HG03520 (cell line): ENCODE measurements at regions not wholly inside any gene's neighbourhood (a gene's known extent, or its start where the extent isn't known, plus 50 kb on each side); places are given as distances from the start of the nearest gene placed in this dataset.

Source experiments
- ATAC-seq: cut with Tn5 transposase; IDR thresholded peaks from one replicate; pipeline ENCODE4 v1.9.1; 2021; ENCODE audit warnings: mild to moderate bottlenecking, moderate library complexity; ENCODE audit not compliant: unreplicated experiment

DNA sequence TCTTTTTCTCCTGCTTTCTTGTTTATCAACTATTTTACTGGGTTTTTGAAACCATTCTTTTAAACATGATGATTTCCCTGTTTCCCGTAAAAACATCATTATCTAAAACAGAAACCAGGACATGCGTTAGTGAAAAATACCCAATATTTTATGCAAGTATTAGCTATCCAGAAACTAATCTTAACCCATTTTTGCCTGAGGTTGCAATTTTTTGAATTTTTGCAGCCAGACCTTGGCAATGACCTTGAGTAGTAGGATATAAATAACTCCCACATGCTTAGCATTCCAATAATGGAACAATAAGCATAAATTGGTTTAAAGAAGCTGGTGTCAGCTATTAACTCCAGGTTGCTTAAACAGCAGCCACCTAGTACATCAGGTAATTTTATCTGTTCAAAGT is 308.9 kb upstream of the ANO3 start:
- no peak for ATAC-seq

DNA sequence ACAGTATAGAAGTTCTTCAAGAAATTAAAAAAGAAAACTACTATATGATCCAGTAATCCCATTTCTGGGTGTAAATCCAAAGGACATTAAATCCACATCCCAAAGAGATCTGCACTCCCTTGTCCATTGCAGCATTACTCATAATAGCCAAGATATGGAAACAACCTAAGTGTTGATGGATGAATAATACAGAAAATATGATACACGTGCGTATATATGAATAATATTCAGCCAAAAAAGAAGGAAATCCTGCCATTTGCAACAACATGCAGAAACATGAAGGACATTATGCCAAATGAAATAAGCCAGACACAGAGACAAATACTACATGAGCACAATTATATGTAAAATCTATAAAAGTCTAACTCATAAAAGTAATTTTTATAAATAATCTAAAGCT is 306.3 kb upstream of the ANO3 start:
- no peak for ATAC-seq

DNA sequence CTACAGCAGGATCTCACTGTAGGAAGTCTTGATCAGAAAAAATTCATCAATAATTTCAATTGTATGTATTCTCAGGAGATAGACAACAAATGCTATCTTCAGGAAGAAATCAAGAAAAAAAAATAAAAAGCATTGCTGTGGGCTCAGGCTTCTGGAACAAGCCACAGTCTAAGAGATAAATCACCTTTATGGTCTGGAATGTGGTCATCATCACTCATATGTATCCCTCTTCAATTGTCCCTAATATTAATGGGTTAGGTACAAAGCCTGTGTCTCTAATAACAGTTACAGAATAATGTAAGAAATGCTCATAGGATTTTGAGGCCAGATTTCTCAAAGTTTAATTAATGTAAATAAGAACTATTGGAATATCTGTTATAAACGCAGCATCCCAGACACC is 305.9 kb upstream of the ANO3 start:
- no peak for ATAC-seq

DNA sequence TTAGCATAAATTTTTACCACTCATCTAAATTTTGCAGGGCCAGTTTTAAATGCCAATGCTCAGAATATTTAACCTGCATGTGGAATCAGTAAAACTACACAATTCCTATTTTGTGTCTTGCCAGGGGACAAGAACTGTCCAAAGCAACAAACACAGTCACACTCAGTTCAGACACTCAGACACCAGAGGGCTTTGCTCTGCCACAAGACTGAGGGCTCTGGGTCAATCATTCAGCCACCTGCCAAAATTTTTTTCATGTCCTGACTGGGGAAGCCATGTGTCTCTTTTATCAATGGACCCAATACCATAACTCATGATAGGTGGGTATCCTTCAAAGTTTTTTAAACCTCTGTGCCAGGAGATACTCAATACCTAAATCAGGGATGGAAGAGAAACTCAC is 304.0 kb upstream of the ANO3 start:
- no peak for ATAC-seq

DNA sequence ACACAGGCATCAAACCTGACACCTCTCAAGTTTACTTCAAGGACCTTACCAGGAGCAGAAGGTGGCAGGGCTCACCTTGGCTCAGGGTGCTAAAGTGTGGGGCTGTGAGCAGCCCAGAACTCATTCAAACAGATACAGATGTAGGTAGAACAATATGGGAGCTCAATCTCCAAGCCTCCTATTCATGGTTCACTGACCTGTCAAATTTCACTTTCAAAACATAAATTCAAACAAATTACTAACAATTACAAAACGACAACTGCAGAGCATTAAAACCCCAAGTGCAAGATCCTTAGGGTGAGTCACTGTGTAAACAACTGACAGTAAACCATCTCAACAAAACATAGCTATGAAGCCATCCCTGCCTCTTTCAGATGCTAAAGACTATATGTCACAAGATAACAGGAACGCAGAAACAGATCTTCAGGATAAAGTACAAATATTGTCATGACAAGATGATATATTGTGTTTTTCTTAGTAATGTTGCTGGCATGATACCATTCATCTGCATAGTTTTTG is 303.5 kb upstream of the ANO3 start:
- ATAC-seq, result no peak

DNA sequence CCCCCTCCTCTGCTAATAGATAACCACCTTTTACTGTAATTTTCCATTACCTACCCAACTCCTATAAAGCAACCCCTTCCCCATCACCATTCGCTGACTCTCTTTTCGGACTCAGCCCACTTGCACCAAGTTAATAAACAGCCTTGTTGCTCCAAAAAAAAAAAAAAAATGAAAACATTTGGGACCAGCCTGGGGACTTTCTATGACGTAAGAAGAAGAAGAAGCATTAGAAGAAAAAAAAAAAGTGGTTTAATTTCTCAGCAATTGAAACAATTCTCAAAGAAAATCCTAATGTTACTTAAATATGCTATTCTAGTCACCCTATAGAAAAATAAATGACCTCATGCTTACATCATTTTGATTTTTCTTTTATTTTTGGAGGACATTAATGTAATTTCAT is 301.5 kb upstream of the ANO3 start:
- no peak for ATAC-seq

DNA sequence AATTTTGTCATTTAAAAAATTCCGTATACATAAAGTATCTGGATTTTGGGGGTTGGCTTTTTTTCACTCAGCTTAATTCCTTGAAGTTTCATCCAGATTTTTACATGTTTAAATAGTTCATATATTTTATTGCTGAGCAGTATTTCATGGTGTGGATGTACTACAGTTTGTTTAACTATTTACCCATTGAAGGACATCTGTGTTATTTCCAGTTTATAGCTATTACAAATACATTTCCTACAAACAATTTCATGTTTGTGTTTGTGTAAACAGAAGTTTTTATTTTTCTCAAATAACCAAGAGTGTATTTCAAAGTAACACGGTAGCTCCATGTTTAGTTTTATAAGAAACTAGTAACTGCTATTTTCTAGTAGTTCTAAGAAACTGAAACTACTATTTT is 299.7 kb upstream of the ANO3 start:
- no peak for ATAC-seq

DNA sequence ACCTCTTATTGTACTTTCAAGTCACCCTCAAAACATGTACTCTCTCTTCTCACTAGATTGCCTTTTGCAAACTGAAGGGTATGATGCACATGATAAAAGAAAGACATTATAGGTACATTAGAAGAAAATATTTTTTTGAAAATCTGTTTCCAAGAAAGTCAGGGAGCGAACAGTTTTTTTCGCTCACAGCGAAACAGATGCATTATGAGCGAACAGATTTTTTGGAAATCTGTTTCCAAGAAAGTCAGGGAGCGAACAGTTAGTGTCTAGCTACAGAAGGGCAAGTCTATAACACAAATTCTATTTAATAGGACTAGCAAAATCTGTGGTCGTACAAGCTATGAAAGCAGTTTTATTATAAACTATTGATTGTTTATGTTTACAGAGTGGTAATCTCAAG is 296.2 kb upstream of the ANO3 start:
- no peak for ATAC-seq

DNA sequence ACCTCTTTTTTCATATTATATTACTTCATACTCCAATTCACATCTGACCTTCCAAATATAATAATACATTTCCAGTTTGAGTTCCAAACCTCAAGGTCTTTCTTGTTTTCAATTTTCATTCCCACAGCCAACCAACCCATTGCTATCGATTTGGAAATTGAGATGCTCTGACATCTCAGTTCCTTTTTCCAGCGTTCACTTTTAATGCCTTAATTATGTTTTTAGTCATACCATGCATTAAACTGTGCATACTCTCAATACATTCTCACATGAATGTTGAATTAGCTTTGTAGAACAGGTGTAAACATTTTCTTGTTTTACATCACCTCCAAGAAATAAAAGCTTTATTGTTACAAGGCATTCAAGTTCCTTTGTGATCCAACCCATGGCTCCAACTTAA is 294.2 kb upstream of the ANO3 start:
- ATAC-seq, result peak; percentile 45

DNA sequence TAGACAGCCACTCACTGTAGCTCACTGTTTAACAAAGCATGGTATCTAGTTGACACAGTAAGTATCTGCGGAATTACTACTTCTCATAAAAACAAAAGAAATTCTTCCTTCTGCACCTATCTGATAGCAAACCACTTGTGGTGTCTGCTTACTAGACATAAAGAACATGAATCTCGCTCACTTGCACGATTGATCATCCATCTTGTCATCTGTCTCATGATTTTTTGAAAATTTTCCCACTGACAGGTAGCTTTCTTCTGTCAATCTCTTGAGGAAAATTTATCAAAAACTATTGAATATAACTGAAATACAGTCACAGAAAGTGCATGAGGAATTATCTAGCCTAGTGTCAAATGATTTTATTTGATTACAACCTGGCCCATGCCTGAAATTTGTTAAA is 291.6 kb upstream of the ANO3 start:
- no peak for ATAC-seq

DNA sequence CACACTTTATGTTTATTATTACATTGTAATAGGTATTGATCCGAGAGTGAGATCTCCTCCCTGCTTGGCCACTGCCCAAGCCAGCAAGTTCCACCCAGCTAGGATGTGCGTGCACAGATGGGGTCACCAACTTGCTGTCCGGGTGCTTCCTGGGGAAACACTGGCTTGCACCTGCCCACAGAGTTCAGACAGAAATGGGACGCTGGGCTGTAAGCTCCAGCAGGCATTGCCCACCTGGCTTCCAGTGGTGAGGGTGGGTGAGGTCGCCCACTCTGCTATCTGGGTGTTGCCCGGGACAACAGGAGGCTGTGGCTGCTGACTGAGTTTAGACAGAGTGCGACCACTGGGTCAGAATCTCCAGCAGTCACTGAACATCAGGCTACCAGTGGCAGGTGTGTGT is 289.8 kb upstream of the ANO3 start:
- no peak for ATAC-seq

DNA sequence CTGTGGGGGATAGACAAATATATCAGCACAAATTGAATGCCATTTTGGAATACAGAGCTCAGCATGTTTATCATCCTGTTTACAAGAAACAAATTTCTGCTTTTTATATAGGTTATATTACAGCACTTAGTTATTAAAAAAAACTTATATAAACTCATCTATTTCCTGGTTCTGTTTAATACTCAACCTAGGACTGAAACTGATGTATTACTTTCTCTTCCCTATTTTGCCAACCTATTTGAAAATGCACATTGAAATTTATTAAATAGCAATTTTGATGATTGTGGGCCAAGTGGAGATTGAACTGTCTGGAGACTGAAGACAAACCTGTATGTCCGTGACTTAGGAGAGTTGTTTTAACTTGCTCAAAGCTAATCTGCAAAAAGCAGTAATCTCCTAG is 288.3 kb upstream of the ANO3 start:
- peak; percentile 57 for ATAC-seq

DNA sequence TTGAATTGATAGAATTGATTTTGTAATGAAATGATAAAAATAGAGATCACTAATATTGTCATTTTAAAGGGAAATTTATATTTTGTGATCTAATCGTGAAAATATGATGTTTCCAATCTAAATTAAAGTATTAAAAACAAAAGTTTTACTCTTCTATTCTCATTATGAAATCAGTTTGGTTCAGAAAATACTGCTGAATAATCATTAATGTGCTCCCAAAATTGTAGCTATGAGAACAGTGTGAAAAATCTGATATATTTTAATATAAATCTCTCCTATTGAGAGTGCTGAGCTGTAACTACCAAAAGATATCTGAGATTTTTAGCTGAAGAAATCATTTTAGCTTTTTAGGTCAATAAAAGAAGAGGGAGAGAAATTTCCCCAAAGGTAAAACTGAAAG is 287.5 kb upstream of the ANO3 start:
- ATAC-seq, result no peak

DNA sequence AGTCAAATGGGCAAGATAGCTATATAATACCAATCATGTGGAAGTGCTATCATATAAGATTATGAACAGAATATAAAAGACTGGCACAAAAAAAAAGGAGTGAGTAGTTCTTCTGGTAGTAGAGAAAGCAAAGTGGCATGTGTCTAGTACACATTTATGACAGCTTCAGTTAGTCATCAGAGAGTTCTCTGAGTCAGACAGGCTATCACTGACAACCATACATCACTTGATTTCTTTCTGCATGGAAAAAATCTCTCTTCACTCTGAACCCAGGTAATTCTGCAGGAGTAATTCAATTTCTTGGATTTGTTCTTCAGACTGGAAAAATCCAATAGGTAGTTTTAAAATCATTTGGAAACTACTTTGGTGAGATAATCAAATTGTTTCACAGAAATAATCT is 286.8 kb upstream of the ANO3 start:
- ATAC-seq, result no peak

DNA sequence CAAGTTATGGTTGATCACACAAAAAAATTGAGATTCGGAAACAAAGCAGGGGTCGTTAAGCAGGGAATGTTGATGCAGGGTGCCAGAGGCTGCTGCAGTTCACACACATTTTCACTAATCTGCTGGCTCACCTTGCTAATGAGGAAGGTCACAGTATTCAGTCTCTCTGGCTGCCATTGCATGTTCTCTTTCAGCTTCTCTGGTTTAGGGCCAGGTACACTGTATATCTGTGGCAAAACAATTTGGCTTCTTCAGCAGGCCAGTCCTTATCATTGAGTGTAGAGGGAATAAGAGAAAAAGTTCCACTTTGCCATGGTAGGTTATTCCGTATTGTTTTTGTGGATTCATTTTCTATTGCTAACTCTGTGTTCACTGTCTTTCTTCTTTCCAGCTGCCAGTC is 283.7 kb upstream of the ANO3 start:
- no peak for ATAC-seq

DNA sequence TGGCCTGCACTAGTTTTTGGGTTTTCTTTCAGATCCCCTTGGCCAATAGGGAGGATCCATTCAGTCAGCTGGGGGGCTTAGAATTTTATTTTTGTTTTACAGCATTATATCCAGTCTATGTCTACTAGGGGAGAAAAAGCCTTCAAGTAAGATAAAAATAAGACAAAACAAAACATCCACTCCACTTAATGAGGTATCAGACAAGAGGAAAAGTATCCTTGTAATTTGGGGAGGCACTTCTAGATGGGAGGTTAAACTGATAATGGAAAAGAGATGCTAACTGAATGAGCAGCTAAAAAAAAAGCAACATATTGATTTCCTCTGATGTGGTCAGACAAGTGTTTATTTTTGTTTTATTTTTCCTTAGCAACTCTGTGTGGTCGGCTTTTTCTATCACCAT is 278.0 kb upstream of the ANO3 start:
- no peak for ATAC-seq

DNA sequence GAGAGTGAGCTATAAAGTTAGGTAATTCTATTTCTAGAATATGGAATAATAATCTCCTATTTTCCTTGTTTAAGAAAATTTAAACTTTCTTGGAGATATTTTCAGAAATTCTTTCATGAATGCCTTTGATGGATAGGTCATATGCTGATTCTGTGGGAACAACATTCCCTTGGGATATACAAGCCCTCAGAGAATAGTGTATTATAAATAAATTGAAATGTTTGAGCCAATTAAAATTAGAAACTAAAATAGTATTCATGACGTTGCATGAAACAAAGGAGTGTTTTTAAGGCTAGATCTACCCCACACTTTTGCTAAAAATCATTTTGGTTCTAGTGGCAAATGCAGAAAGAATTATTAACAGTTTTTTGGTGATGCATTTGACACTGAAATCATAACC is 269.3 kb upstream of the ANO3 start:
- ATAC-seq, result no peak

DNA sequence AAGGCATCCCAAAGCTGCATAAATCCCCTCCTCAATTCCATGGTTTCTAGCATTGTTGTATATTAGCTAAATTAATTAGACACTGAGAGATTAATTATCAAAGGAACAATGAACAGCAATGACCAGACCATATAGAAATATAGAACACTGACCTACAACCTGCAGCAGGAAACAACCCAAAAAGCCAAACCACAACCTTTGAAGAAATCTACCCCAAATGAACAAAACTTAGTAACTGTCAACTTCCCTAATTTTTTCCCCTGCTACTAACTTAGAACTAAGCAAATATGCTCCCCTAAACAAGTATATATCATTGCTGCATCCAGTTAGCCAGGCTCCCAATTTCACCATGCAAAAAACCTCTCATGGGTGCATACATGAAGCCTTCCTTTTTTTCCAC is 268.0 kb upstream of the ANO3 start:
- ATAC-seq, result no peak

DNA sequence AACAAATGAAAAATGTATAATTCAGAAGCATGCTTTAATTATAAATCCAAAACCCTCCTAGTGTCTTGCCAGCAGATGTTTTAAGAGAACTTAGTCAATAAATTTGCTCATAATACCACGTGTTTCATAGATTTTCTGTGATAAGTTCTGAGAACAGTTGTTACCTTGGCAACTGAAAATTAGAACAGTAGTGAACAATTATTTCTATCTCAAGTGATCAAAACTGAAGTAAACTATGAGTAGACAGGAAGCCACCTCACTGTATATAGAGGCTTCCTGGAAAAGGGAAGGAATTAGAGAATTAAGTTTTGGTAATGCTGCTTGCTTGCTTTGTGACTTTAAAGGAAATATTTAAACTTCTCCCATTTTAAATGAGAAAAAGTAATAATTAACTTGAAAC is 266.0 kb upstream of the ANO3 start:
- ATAC-seq, result no peak

DNA sequence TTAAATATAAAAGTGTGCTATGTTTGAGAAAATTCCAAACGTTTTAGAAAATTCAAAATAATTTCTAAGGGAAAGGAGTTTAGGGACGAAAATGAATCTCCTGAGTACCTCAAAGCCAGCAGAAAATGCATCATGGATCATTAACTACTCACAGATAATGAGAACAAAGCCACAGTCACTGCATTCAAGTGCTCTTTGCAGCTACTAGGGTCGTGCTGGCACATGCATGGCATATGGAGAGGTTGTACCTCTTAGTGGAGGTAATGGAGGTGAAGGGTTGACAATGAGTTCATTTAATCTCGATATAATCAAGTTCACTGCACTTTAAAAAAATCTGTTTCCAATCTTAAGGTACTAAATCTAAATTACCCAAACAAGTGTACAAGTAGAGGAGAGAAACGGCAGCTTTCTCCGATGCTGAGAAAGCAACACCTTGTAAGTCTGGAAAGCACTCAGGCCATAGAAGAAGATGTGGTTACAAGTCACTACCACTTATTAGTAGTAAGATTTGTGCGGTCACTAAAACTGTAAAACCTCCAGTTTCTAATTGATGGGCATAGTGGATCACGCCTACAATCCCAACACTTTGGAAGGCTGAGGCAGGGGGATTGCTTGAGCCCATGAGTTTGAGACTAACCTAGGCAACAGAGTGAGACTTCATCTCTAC is 261.1 kb upstream of the ANO3 start:
- ATAC-seq, result no peak

DNA sequence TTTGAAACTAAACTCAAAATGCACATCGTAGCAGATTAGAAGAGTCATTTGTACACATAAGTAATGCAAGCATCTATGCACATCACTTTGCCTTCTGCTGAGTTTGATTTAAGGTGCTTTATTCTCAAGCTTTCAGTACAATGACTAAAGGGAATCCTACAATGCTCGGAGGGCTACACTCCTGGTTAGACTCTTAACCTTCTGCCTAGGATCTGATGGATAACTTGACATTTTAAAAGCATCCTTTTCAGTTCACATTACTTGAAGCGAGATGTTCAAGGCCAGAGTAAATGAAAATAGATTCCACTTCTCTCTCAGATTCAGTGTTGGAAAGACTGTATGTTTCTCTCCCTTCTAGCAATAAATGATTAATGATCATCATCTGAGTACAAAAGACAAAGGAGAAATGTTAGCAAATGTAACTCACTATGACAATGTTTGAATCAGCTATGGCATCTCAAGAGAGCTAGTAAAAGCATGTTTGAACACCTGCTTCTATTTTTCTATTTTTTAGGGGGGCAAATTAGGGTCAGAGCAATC is 259.2 kb upstream of the ANO3 start:
- ATAC-seq, result no peak

DNA sequence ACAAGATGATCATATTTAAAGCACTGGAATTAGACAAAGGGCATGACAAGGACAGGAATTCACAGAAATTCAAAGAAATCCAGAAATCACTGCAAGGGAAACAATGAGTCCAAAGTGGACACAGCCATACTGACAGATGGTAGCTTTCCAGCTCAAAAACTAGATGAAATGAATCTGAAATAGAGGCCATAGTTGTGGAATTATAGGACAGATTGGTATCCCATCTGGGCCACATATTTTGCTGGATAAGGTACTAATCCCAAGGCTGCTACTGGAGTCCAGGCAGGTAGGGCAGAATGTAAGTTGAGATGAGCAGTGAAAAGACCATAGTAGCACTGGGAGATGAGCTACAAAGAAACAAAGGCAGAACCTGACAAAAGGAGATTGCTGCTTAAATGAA is 258.3 kb upstream of the ANO3 start:
- no peak for ATAC-seq
